ENCODE measurements at regions not wholly inside any gene's neighbourhood (a gene's known extent, or its start where the extent isn't known, plus 50 kb on each side); places are given as distances from the start of the nearest gene placed in this dataset.

GRCh38 chr12:78395961-78396360, 468.6 kb upstream of the SYT1 start:
- no peaks in the 10 kb centered on the region for H3K9me3 Mint-ChIP-seq
- H3K27me3 Mint-ChIP-seq (ENCODE audit: low read depth) = no peaks in the 10 kb centered on the region
- H3K4me1 Mint-ChIP-seq = no peaks in the 10 kb centered on the region
- DNase-seq (ENCODE audit: low read depth, low spot score) = no peak
- TF ChIP-seq CTCF (conservative IDR thresholded peaks at IDR 0.05) = no peak
- H3K27ac Mint-ChIP-seq (ENCODE audit: unreplicated experiment) = no peak overlapping the region
- no peak overlapping the region for H3K4me3 Mint-ChIP-seq
- no peaks in the 10 kb centered on the region for H3K36me3 Mint-ChIP-seq (ENCODE audit: low read depth)

- H3K27me3 Mint-ChIP-seq (ENCODE audit: low read depth) = no peaks in the 10 kb centered on the region
- no peak overlapping the region for H3K4me3 Mint-ChIP-seq
- H3K27ac Mint-ChIP-seq (ENCODE audit: unreplicated experiment) = no peak overlapping the region
- TF ChIP-seq CTCF (conservative IDR thresholded peaks at IDR 0.05) = no peak
- no peaks in the 10 kb centered on the region for H3K9me3 Mint-ChIP-seq
- H3K36me3 Mint-ChIP-seq (ENCODE audit: low read depth) = no peaks in the 10 kb centered on the region
- DNase-seq (ENCODE audit: low read depth, low spot score) = no peak
- no peaks in the 10 kb centered on the region for H3K4me1 Mint-ChIP-seq
Measured at GRCh38 chr12:78396538-78396937, 468.0 kb upstream of the SYT1 start.

GRCh38 chr12:78398750-78399149, 465.8 kb upstream of the SYT1 start:
- Mint-ChIP-seq H3K36me3 (ENCODE audit: low read depth) (no peaks in the 10 kb centered on the region), H3K27ac (ENCODE audit: unreplicated experiment) (no peak overlapping the region), H3K4me3 (no peak overlapping the region), H3K27me3 (ENCODE audit: low read depth) (no peaks in the 10 kb centered on the region), H3K4me1 (no peaks in the 10 kb centered on the region), H3K9me3 (no peaks in the 10 kb centered on the region)
- no peak for TF ChIP-seq CTCF (conservative IDR thresholded peaks at IDR 0.05)
- DNase-seq (ENCODE audit: low read depth, low spot score) = no peak

GRCh38 chr12:78402366-78403134, 462.0 kb upstream of the SYT1 start:
- no peaks in the 10 kb centered on the region for H3K9me3 Mint-ChIP-seq
- no peaks in the 10 kb centered on the region for H3K36me3 Mint-ChIP-seq (ENCODE audit: low read depth)
- no peak overlapping the region for H3K4me3 Mint-ChIP-seq
- H3K27ac Mint-ChIP-seq (ENCODE audit: unreplicated experiment) = no peak overlapping the region
- DNase-seq (ENCODE audit: low read depth, low spot score) = no peak
- H3K4me1 Mint-ChIP-seq = no peaks in the 10 kb centered on the region
- H3K27me3 Mint-ChIP-seq (ENCODE audit: low read depth) = no peaks in the 10 kb centered on the region
- no peak for TF ChIP-seq CTCF (conservative IDR thresholded peaks at IDR 0.05)

GRCh38 chr12:78403136-78403535, 461.4 kb upstream of the SYT1 start:
- Mint-ChIP-seq H3K4me1 (no peaks in the 10 kb centered on the region), H3K4me3 (no peak overlapping the region), H3K36me3 (ENCODE audit: low read depth) (no peaks in the 10 kb centered on the region), H3K9me3 (no peaks in the 10 kb centered on the region), H3K27me3 (ENCODE audit: low read depth) (no peaks in the 10 kb centered on the region), H3K27ac (ENCODE audit: unreplicated experiment) (no peak overlapping the region)
- no peak for TF ChIP-seq CTCF (conservative IDR thresholded peaks at IDR 0.05)
- DNase-seq (ENCODE audit: low read depth, low spot score) = no peak
